CD4-positive, alpha-beta T cell treated with Interleukin-15 for 1 hour (primary cell): ENCODE measurements at regions not wholly inside any gene's neighbourhood (a gene's known extent, or its start where the extent isn't known, plus 50 kb on each side); places are given as distances from the start of the nearest gene placed in this dataset.

Experiments
- DNase-seq: peaks from one replicate; pipeline ENCODE4 v3.0.0-alpha.2; 2020

DNA sequence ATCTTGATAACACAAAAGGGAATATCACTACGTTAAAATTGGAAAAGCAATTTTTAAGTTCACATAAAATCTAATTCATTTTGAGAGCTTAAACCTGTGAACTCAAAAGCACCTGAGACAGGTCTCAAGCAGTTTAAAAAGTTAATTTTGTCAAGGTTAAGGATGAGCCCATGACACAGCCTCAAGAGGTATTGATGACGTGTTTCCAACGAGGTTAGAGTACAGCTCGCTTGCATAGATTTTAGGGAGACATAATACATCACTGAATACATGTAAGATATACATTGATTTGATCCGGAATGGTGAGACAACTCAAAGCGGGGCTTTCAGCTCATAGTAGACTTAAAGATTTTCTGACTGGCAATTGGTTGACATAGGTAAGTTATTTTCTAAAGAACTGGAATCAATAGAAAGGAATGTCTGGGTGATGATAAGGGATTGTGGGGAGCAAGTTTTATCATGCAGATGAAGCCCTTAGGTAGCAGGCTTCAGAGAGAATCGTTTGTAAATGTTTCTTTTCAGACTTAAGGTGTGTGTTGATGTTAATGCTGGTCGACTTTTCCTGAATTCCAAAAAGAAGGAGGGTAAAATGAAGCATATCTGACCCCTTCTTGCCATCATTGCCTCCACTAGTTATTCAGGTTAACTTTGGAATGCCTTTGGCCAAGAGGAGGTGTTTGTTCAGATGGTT lies 2890.6 kb downstream of the PCDH9 start:
- DNase-seq, result no peak

- no peak for DNase-seq
These were observed 2891.5 kb downstream of the PCDH9 start for GRCh38 chr13:64338671-64339070.

DNA sequence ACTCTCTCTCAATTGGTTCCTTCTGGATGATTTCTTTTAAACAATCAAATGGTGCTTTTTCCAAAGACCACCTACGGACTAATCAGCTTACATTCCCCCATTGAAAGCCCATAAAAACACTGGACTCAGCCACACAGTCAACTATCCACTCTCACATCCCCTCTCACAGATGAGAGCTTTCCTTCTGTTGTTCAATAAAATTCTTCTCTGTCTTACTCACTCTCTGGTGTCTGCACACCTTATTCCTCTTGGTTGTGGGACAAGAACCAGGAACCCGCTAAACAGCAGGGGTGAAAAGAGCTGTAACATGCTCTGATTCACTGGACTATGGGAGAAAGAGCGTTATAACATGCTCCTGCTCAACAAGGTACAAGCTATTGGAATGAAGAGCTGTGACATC lies 2896.2 kb downstream of the PCDH9 start:
- no peak for DNase-seq

- DNase-seq, result no peak
These were observed 2898.1 kb downstream of the PCDH9 start for GRCh38 chr13:64332048-64332447.

DNA sequence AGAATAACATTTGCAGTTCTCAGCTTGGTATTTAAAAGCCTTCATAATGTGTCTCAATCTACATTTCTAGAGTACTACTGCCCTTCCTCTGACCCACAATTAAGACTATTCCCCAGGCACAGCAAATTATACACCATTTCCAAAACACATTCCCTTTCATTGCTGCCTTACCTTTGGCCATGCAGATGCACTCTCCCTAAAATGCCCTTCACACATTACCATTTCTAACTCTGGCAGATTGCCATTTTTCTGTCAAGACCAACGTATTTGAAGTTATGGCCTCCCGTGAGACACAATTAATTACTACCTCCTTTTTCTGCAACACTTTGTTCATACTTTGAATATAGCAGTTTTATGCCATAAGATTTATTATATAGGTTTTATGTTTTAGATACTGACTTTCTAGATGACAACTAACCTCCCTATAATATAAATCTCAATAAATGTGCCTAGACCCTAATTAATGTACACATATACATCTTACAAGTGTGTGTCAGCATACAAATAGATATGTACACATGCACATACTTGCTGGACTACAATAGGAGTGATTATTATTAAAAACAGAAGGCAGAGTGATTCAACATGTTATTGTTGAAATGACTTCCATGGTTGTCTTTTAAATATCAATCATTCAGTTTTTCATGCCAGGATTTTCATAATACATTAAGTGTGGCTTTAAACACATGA lies 2902.5 kb downstream of the PCDH9 start:
- DNase-seq, result no peak

DNA sequence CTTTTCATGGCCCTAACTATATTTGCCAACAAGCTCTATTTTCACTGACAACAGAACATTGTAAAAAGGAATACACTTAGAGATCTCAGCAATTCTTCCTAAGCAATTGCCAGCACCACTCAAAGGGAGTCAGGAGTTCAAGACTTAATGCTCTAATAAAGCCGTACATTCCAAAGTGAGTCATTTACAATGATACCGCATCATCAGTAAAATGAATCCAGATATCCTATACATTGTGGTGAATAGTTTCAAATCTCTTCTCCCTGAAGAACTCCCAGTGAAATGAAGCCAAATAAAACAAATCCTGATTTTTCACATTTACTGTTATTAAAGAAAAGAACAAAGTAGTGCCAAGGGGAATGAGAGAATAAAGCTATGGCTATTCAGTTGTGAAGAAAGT lies 2898.7 kb upstream of the PCDH20 start:
- DNase-seq, result no peak

DNA sequence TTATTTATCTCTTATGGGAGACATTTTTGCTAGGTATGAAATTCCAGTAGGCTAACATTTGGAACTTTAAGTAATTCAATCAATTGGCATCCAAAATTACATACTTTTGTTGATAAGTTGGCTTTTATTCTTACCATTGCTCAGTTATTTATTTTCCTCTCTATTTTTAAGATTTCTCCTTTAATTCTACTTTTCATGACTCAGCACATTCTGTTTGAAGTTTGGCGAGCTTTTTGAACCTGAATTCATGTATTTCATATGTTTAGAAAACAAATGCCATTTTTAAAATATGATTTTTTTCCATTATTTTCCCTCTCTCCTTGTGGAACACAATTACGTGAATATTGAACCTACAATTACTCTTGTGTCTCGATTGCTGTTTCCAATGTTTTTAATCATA lies 2896.3 kb upstream of the PCDH20 start:
- DNase-seq, result no peak

DNA sequence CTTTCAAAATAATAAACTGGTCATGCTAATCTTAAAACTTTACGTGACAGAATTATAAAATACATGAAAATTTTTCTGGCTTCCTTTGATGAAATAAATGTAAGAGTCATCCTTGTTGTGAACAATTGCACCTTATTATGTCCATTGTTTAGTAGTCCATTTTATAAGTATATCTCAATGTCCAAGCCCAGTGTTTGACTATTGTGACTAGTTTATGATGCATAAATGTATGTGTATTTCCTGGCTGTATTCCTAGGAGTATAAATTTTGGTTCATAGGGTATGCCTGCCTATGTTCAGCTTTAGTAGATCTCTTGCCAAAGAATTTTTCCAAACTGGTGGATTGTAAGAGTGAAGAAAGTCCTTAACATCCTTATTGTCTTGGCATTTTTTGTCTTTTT lies 2895.5 kb upstream of the PCDH20 start:
- no peak for DNase-seq

GRCh38 chr13:64305246-64305645 lies 2889.6 kb upstream of the PCDH20 start:
- no peak for DNase-seq

GRCh38 chr13:64300239-64300638 lies 2884.6 kb upstream of the PCDH20 start:
- DNase-seq, result no peak

DNA sequence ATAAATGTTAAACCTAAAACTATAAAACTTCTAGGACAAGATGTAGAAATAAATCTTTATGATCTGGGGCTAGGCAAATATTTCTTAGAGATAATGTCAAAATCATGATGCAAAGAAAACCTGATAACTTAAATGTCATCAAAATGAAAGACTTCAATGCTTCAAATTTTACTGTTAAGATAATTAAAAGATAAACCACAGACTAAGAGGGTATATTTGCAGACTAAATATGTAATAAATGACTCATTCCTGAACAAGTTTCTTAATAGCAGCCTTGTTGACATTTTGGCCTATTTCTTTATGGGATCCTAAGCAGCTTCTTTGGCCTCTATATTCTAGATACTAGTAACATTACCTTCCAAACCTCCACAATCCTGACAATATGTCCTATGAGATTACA lies 2878.3 kb upstream of the PCDH20 start:
- DNase-seq, result no peak

DNA sequence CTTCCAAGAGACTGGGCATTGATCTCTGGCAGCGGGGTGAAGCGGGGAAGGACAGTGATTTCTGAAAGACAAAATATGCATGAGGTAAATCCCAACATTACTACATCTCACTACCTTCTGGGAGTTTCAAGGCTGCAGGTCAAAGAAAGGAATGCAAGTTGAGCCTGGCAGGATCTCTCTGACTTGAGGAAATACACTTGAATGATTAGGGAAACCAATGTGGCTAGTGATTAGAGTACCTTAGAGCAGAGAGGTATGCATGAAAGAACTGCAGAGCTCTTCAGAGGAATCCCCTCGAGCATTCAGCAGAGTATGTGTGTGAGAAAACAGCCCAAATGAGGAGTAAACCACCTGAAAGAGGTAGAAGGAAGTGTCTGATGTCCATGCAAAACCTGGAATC lies 2874.1 kb upstream of the PCDH20 start:
- no peak for DNase-seq

- no peak for DNase-seq
These were observed 2868.3 kb upstream of the PCDH20 start for GRCh38 chr13:64283926-64284325.

DNA sequence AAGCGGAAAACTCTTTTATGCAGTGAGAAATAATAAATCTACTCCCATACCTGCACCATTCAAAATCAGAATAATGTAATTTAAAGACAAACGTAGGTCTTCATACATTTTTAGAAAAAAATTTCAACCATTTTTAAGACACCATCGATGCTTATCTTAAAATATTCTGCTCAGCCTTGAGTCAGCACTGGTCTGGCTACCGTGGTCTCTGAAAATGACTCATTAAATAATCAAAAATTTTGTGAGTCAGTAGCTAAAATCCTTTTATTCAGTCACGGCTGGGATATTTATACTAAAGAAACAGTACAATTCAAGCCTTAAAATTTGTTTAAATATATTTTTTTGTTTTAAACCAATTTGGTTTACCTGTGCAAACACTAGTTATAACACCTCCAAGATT lies 2862.8 kb upstream of the PCDH20 start:
- DNase-seq, result no peak

- DNase-seq, result no peak
These were observed 2861.4 kb upstream of the PCDH20 start for GRCh38 chr13:64277097-64277496.

DNA sequence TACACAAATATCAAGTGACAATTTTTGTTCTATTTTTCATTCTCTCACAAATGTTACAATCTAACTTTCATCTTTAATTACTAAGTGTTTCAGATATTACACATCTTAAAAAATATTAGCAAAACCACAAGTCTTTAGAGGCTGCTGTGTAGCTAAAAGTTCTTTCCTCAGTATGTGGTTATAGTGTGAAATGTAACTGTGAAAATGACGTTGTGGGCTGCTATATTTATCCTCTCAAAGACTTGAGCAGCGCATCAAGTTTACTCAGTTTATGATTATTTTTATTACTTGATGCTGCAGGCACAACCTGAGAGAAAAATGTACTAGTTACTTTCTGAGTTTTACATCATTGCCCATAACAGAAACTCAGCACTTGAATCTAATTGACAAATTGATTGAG lies 2860.6 kb upstream of the PCDH20 start:
- no peak for DNase-seq

DNA sequence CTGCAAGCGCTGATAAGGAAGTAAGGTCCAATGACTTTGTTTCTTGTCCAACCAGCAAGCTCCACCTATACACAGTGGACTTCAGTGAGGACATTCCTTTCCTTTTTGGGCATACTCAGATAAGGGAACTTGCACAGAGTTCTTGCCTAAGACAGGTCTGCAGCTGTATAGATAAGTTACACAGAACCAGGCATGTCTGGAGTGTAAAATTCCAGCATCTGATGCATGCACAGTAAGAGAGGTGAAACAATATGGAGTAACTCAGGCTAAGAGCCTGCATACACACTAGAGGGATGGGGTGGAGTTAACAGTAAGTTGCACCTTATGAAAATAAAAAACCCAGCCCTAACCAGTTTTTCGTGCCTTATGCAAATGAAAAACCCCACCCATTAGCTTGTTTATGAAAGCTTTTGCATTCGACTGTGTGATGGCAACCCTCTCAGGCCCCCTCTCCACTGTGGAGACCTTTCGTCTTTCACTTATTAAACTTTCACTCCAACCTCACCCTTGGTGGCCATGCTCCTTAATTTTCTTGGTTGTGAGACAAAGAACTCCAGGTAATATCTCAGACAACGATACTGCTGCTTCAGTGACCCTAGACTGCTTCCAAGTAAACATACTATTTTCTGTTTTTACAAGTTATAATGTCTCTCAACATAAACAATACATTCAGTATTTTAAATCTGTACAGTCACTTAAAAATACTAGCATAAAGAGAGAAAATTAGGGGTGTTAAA lies 2859.0 kb upstream of the PCDH20 start:
- no peak for DNase-seq

DNA sequence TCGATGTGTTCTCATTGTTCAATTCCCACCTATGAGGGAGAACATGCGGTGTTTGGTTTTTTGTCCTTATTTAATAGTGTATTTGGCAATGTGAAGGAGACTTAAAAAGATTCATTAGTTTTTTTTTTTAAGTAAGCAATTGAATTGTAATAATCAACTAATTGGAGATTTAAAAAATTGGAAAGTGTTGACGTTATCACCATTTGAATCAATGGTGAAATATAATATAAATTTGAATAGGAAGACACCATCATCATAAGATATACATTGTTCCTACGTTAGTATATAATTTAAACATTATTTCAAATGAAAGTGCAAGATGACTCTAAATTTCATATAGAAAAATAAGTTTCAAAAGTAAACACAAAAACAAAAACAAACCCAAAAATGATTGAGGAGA lies 2858.1 kb upstream of the PCDH20 start:
- no peak for DNase-seq

GRCh38 chr13:64272681-64273080 lies 2857.0 kb upstream of the PCDH20 start:
- DNase-seq, result no peak

DNA sequence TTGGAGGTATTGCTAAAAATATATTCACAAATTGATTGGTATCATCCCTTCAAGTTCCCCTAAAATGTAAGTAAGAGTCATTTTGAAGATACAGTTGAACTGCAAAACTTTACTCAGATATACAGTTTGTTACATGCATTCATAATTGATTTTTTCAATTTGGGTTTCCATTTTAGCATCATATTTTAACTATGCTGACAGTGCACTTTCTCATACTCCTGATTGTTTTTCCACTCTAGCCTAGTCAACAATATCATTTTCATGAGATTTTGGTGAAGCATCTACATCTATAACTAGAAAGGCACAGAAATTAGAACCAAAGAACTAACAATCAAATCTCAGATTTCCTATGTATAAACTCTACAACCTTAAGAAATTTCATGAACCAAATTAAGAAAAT lies 2850.4 kb upstream of the PCDH20 start:
- DNase-seq, result no peak

- no peak for DNase-seq
These were observed 2847.6 kb upstream of the PCDH20 start for GRCh38 chr13:64263285-64263684.

- no peak for DNase-seq
These were observed 2841.1 kb upstream of the PCDH20 start for GRCh38 chr13:64256751-64257150.

- no peak for DNase-seq
These were observed 2840.3 kb upstream of the PCDH20 start for GRCh38 chr13:64255988-64256387.

GRCh38 chr13:64248371-64249065 lies 2832.9 kb upstream of the PCDH20 start:
- no peak for DNase-seq
